ENCODE measurements at regions not wholly inside any gene's neighbourhood (a gene's known extent, or its start where the extent isn't known, plus 50 kb on each side); places are given as distances from the start of the nearest gene placed in this dataset.

DNA sequence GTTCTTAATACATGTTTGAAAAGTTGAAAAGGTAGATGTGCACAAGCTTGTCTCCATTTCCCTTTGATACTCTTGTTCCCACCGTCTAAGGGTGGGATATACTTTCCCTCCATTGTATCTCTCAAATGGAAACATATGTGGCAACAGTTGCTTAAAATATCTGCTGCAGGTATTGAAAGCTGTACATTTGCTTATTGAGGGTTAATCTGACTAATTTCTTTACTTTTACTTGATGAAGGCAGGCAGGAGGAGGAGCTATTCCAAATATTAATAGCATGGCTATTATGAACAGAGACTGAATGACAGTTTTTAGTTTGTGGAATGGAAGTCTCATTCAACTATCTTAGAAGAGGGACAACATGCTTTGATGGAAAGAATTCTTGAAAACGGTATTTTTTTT, 103.8 kb downstream of the SLC10A2 start:
- H3K27ac ChIP-seq (ENCODE audit: low read length), result no peak overlapping the region
- H3K4me3 ChIP-seq (ENCODE audit: low read depth in 1 of 2, low read length in 2 of 2), result no peak overlapping the region
- no peaks in the 10 kb centered on the region for H3K9me3 ChIP-seq (ENCODE audit: control insufficient read depth in 1 of 2, low read length in 2 of 2)
- H3K27me3 ChIP-seq (ENCODE audit: low read depth, low read length), result no peaks in the 10 kb centered on the region
- no peaks in the 10 kb centered on the region for H3K36me3 ChIP-seq (ENCODE audit: control insufficient read depth in 1 of 2, insufficient read depth in 2 of 2, low read length in 2 of 2)
- no peaks in the 10 kb centered on the region for H3K4me1 ChIP-seq (ENCODE audit: control insufficient read depth in 1 of 2, insufficient read depth in 2 of 2, low read length in 2 of 2)

DNA sequence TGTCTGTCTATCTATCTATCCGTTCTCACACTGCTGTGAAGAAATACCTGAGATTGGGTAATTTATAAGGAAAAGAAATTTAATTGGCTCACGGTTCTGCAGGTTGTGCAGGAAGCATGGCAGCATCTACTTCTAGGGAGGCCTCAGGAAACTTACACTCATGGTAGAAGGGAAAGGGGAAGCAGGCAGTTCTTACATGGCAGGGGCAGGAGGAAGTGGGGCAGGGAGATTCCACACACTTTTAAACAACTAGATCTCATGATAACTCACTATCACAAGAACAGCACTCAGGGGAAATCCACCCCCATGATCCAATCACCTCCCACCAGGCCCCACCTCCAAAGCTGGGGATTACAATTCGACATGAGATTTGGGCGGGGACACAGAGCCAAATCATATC, 105.3 kb downstream of the SLC10A2 start:
- H3K4me1 ChIP-seq (ENCODE audit: control insufficient read depth in 1 of 2, insufficient read depth in 2 of 2, low read length in 2 of 2), result no peaks in the 10 kb centered on the region
- H3K9me3 ChIP-seq (ENCODE audit: control insufficient read depth in 1 of 2, low read length in 2 of 2), result no peaks in the 10 kb centered on the region
- H3K27ac ChIP-seq (ENCODE audit: low read length), result no peak overlapping the region
- H3K27me3 ChIP-seq (ENCODE audit: low read depth, low read length), result no peaks in the 10 kb centered on the region
- H3K36me3 ChIP-seq (ENCODE audit: control insufficient read depth in 1 of 2, insufficient read depth in 2 of 2, low read length in 2 of 2), result no peaks in the 10 kb centered on the region
- H3K4me3 ChIP-seq (ENCODE audit: low read depth in 1 of 2, low read length in 2 of 2), result no peak overlapping the region

DNA sequence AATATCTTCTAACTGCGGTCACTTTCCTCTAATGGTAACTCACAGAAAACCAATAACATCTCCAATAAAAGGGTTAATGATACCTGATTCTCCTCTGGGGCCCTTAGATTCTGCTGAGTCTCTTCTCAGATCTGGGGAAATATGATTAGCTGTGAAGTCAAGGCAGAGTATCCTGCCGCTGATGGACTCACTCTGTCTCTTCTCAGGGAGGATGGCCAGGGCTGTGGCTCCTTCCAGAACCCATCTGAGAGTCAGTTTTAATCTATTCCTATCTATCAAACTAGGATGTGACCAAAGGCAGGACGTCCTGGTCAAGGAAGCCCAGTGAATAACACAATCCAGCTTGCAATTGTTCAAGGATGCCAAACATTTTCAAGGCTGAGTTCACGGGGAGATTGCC, 109.8 kb downstream of the SLC10A2 start:
- Histone ChIP-seq H3K4me1 (ENCODE audit: control insufficient read depth in 1 of 2, insufficient read depth in 2 of 2, low read length in 2 of 2) (no peaks in the 10 kb centered on the region), H3K9me3 (ENCODE audit: control insufficient read depth in 1 of 2, low read length in 2 of 2) (no peaks in the 10 kb centered on the region), H3K27me3 (ENCODE audit: low read depth, low read length) (no peaks in the 10 kb centered on the region), H3K36me3 (ENCODE audit: control insufficient read depth in 1 of 2, insufficient read depth in 2 of 2, low read length in 2 of 2) (no peaks in the 10 kb centered on the region), H3K27ac (ENCODE audit: low read length) (no peak overlapping the region), H3K4me3 (ENCODE audit: low read depth in 1 of 2, low read length in 2 of 2) (no peak overlapping the region)

DNA sequence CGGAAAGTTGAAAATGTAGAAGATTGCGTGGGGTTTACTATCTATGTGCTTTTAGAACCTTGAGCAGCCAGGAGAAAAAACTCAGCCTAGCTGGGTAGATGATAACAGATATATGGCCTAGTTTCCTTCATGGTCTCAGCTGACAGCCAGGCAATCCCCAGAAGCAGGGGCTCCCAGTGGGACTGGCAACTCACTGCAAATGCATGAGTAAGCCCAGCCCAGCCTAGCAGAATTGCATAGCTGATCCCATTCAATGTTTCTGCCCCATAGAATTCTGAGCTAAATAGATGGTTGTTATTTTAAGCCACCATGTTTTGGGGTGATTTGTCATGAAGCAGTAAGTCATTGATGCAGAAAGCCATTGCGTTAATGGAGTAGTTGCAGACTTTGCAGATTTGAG, 108.5 kb downstream of the ERCC5 start:
- Histone ChIP-seq H3K27me3 (ENCODE audit: low read depth, low read length) (no peaks in the 10 kb centered on the region), H3K36me3 (ENCODE audit: control insufficient read depth in 1 of 2, insufficient read depth in 2 of 2, low read length in 2 of 2) (no peaks in the 10 kb centered on the region), H3K27ac (ENCODE audit: low read length) (no peak overlapping the region), H3K9me3 (ENCODE audit: control insufficient read depth in 1 of 2, low read length in 2 of 2) (no peaks in the 10 kb centered on the region), H3K4me3 (ENCODE audit: low read depth in 1 of 2, low read length in 2 of 2) (no peak overlapping the region), H3K4me1 (ENCODE audit: control insufficient read depth in 1 of 2, insufficient read depth in 2 of 2, low read length in 2 of 2) (no peaks in the 10 kb centered on the region)

- no peaks in the 10 kb centered on the region for H3K9me3 ChIP-seq (ENCODE audit: control insufficient read depth in 1 of 2, low read length in 2 of 2)
- no peaks in the 10 kb centered on the region for H3K4me1 ChIP-seq (ENCODE audit: control insufficient read depth in 1 of 2, insufficient read depth in 2 of 2, low read length in 2 of 2)
- H3K27me3 ChIP-seq (ENCODE audit: low read depth, low read length), result no peaks in the 10 kb centered on the region
- H3K36me3 ChIP-seq (ENCODE audit: control insufficient read depth in 1 of 2, insufficient read depth in 2 of 2, low read length in 2 of 2), result no peaks in the 10 kb centered on the region
- no peak overlapping the region for H3K4me3 ChIP-seq (ENCODE audit: low read depth in 1 of 2, low read length in 2 of 2)
- no peak overlapping the region for H3K27ac ChIP-seq (ENCODE audit: low read length)
These were observed 106.0 kb downstream of the ERCC5 start for GRCh38 chr13:102951808-102952207.

- Histone ChIP-seq H3K27me3 (ENCODE audit: low read depth, low read length) (no peaks in the 10 kb centered on the region), H3K9me3 (ENCODE audit: control insufficient read depth in 1 of 2, low read length in 2 of 2) (peaks cover 0 to 2% of the 10 kb centered on the region in 2 donors), H3K4me3 (ENCODE audit: low read depth in 1 of 2, low read length in 2 of 2) (no peak overlapping the region), H3K4me1 (ENCODE audit: control insufficient read depth in 1 of 2, insufficient read depth in 2 of 2, low read length in 2 of 2) (no peaks in the 10 kb centered on the region), H3K27ac (ENCODE audit: low read length) (no peak overlapping the region), H3K36me3 (ENCODE audit: control insufficient read depth in 1 of 2, insufficient read depth in 2 of 2, low read length in 2 of 2) (no peaks in the 10 kb centered on the region)
These were observed 102.0 kb downstream of the ERCC5 start for GRCh38 chr13:102947745-102948405.

DNA sequence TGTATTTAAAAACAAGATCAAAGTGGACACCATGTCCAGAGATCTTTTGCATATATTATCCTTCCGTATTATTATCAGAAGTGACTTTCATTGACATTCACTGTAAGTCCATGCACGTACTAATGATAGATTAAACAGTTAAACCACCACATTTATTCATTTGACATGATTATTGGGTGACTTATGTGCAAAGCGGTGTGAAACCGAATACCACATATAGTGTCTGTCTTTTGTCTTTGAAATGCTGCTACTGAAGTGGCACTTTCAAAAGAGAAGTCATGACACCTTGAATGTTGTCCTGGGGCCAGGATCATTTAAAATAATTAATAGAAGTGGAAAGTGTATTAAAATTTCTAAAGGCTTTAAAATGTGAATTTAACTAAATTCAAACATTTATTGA, 100.1 kb downstream of the ERCC5 start:
- Histone ChIP-seq H3K4me1 (ENCODE audit: control insufficient read depth in 1 of 2, insufficient read depth in 2 of 2, low read length in 2 of 2) (no peaks in the 10 kb centered on the region), H3K27me3 (ENCODE audit: low read depth, low read length) (no peaks in the 10 kb centered on the region), H3K27ac (ENCODE audit: low read length) (no peak overlapping the region), H3K9me3 (ENCODE audit: control insufficient read depth in 1 of 2, low read length in 2 of 2) (peaks cover 0 to 8% of the 10 kb centered on the region in 2 donors), H3K36me3 (ENCODE audit: control insufficient read depth in 1 of 2, insufficient read depth in 2 of 2, low read length in 2 of 2) (no peaks in the 10 kb centered on the region), H3K4me3 (ENCODE audit: low read depth in 1 of 2, low read length in 2 of 2) (no peak overlapping the region)

DNA sequence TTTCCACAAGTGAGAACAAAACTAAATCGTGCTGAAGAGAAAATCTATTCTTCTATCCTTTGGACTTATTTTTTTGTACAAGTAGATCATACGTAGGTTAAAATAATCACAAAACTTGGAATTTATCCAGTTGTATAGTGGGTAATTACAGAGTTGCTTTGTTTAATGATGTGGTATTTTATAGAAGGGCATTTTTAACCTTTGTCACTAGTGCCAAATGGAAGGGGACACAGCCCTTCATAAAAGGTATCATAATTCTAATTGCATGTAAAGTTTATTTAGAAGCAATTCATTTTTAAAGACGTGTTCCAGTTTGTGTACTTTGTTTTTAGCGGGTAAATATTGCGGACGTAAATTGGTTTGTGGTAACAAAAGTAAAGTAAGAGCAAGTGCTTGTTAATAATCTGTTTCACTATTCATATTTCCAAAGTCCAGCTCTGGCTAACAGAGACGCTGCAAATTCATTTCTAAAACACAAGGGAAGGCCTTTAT, 99.5 kb downstream of the ERCC5 start:
- no peak overlapping the region for H3K4me3 ChIP-seq (ENCODE audit: low read depth in 1 of 2, low read length in 2 of 2)
- H3K27ac ChIP-seq (ENCODE audit: low read length), result no peak overlapping the region
- H3K27me3 ChIP-seq (ENCODE audit: low read depth, low read length), result no peaks in the 10 kb centered on the region
- no peaks in the 10 kb centered on the region for H3K36me3 ChIP-seq (ENCODE audit: control insufficient read depth in 1 of 2, insufficient read depth in 2 of 2, low read length in 2 of 2)
- no peaks in the 10 kb centered on the region for H3K4me1 ChIP-seq (ENCODE audit: control insufficient read depth in 1 of 2, insufficient read depth in 2 of 2, low read length in 2 of 2)
- H3K9me3 ChIP-seq (ENCODE audit: control insufficient read depth in 1 of 2, low read length in 2 of 2), result peaks cover 0 to 13% of the 10 kb centered on the region in 2 donors

DNA sequence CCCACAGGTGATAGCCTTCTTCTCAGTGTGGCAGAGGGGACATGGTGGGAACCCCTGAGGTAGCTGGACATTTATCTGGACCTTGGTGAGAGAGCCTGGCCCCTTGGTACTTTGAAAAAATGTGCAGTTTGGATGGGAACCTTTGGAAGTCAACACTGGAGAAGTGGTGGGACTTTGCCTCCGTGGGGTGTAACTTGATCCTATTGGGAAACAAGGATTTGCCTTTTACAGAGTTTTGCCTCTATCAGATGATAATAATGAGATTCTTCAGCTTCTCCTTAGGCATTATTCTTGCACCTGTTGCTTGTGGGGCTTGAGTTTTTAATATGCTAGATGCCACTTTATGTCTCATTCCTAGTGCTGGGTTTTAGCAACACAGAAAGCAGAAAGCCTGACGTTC, 99.0 kb downstream of the ERCC5 start:
- Histone ChIP-seq H3K36me3 (ENCODE audit: control insufficient read depth in 1 of 2, insufficient read depth in 2 of 2, low read length in 2 of 2) (no peaks in the 10 kb centered on the region), H3K4me1 (ENCODE audit: control insufficient read depth in 1 of 2, insufficient read depth in 2 of 2, low read length in 2 of 2) (no peaks in the 10 kb centered on the region), H3K9me3 (ENCODE audit: control insufficient read depth in 1 of 2, low read length in 2 of 2) (peaks cover 0 to 16% of the 10 kb centered on the region in 2 donors), H3K27ac (ENCODE audit: low read length) (no peak overlapping the region), H3K27me3 (ENCODE audit: low read depth, low read length) (no peaks in the 10 kb centered on the region), H3K4me3 (ENCODE audit: low read depth in 1 of 2, low read length in 2 of 2) (no peak overlapping the region)

DNA sequence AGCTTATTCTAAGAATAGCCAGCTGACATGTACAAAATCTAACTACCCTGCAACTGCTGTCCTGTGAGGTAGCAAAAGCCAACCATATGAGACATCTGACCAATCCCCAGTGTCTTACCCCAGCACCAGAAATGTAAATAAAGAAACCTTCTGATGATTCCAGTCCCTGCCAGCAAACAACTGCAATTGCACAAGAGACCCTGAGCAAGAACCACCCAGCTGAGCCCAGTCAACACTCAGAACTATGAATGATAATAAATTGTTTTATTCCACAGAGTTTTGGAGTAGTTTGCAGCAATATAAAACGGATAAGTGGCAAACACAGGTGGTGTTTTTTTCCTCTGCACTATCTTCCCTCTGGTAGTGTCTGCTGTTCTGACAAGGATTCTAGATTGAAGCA, 94.9 kb downstream of the ERCC5 start:
- H3K4me1 ChIP-seq (ENCODE audit: control insufficient read depth in 1 of 2, insufficient read depth in 2 of 2, low read length in 2 of 2), result no peaks in the 10 kb centered on the region
- no peak overlapping the region for H3K27ac ChIP-seq (ENCODE audit: low read length)
- H3K9me3 ChIP-seq (ENCODE audit: control insufficient read depth in 1 of 2, low read length in 2 of 2), result peaks cover 0 to 16% of the 10 kb centered on the region in 2 donors
- no peaks in the 10 kb centered on the region for H3K27me3 ChIP-seq (ENCODE audit: low read depth, low read length)
- H3K36me3 ChIP-seq (ENCODE audit: control insufficient read depth in 1 of 2, insufficient read depth in 2 of 2, low read length in 2 of 2), result no peaks in the 10 kb centered on the region
- H3K4me3 ChIP-seq (ENCODE audit: low read depth in 1 of 2, low read length in 2 of 2), result no peak overlapping the region

DNA sequence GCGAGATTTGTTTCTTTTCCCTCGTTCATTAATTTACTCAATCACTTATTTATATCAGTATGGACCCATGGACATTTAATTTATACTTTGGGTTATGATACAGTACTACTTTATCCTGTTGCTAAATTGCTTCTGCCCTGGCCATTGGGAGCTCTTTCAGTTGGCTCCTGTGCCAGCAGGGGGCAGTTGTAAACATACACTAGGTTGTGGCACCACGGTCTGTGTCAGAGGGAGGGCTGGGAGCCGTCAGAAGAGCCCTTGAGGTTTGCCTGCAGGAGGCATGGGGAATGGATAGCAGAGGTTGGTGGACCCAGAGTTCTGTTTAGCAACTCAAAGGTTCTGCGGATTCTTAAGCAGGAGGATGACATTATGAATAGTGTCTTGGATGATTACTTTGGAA, 94.3 kb downstream of the ERCC5 start:
- H3K27me3 ChIP-seq (ENCODE audit: low read depth, low read length), result no peaks in the 10 kb centered on the region
- H3K4me1 ChIP-seq (ENCODE audit: control insufficient read depth in 1 of 2, insufficient read depth in 2 of 2, low read length in 2 of 2), result no peaks in the 10 kb centered on the region
- H3K4me3 ChIP-seq (ENCODE audit: low read depth in 1 of 2, low read length in 2 of 2), result no peak overlapping the region
- H3K9me3 ChIP-seq (ENCODE audit: control insufficient read depth in 1 of 2, low read length in 2 of 2), result peaks cover 0 to 16% of the 10 kb centered on the region in 2 donors
- H3K36me3 ChIP-seq (ENCODE audit: control insufficient read depth in 1 of 2, insufficient read depth in 2 of 2, low read length in 2 of 2), result no peaks in the 10 kb centered on the region
- no peak overlapping the region for H3K27ac ChIP-seq (ENCODE audit: low read length)

- no peaks in the 10 kb centered on the region for H3K4me1 ChIP-seq (ENCODE audit: control insufficient read depth in 1 of 2, insufficient read depth in 2 of 2, low read length in 2 of 2)
- no peak overlapping the region for H3K4me3 ChIP-seq (ENCODE audit: low read depth in 1 of 2, low read length in 2 of 2)
- no peaks in the 10 kb centered on the region for H3K27me3 ChIP-seq (ENCODE audit: low read depth, low read length)
- no peaks in the 10 kb centered on the region for H3K36me3 ChIP-seq (ENCODE audit: control insufficient read depth in 1 of 2, insufficient read depth in 2 of 2, low read length in 2 of 2)
- H3K9me3 ChIP-seq (ENCODE audit: control insufficient read depth in 1 of 2, low read length in 2 of 2), result peaks cover 0 to 9% of the 10 kb centered on the region in 2 donors
- H3K27ac ChIP-seq (ENCODE audit: low read length), result no peak overlapping the region
These were observed 90.1 kb downstream of the ERCC5 start for GRCh38 chr13:102935896-102936321.

All from muscle layer of duodenum (tissue), 2 donors.